ENCODE measurements at regions not wholly inside any gene's neighbourhood (a gene's known extent, or its start where the extent isn't known, plus 50 kb on each side); places are given as distances from the start of the nearest gene placed in this dataset.
"Not testable (repeated sequence)": the region's sequence is repeated elsewhere in the genome, so short reads cannot be mapped to it uniquely, and the experiment has no call there.

DNA sequence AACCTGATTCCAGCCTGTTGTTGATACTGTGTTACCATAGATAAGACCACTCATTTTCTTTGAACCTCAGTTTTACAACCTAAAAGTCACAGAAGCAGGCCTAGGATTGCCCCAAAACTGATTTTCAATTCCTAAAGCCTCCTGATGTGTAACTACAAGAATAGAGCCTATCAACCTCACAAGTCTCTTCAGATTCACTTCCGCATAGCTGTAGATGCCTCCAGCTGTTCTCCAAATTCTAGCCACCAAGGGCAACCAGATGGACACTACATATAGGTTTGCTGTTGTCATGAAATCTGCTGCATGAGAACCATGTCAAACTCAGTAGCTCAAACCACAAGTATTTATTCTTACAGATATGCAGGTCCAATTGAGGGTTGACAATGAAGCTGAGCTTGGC lies 143.5 kb downstream of the SPATA31D1 start:
- no peaks in the 10 kb centered on the region for H3K4me1 ChIP-seq (ENCODE audit: control insufficient read depth, low read length)
- H3K27me3 ChIP-seq (ENCODE audit: control insufficient read depth, low read length) = no peaks in the 10 kb centered on the region
- H3K4me3 ChIP-seq (ENCODE audit: low read length) = no peak overlapping the region
- H3F3A ChIP-seq (ENCODE audit: control insufficient read depth, insufficient read depth) = no peaks in the 10 kb centered on the region
- no peaks in the 10 kb centered on the region for H3K9me3 ChIP-seq (ENCODE audit: control insufficient read depth, insufficient read depth, low read length)
- H3K27ac ChIP-seq (ENCODE audit: low read depth, low read length) = no peak overlapping the region
- 0 out of 2 replicates have a peak, but pooled peaks cover 3% of the 10 kb centered on the region for H3K36me3 ChIP-seq (ENCODE audit: control insufficient read depth, low read length)
- H3K4me2 ChIP-seq (ENCODE audit: low read length) = no peak overlapping the region
- no peaks in the 10 kb centered on the region for H3K9me2 ChIP-seq (replicated peaks; ENCODE audit: control insufficient read depth, low read length)
- no peaks in the 10 kb centered on the region for H4K20me1 ChIP-seq (ENCODE audit: control insufficient read depth, insufficient read depth, low read depth, low read length)
- no peaks in the 10 kb centered on the region for H3K79me2 ChIP-seq (ENCODE audit: control insufficient read depth, low read length)
- TF ChIP-seq CTCF (IDR thresholded peaks at IDR 0.05; ENCODE audit: low read depth, low read length, poor library complexity, severe bottlenecking) (no peak), EZH2phosphoT487 (IDR thresholded peaks at IDR 0.05; ENCODE audit: borderline replicate concordance, low read length) (no peak)

DNA sequence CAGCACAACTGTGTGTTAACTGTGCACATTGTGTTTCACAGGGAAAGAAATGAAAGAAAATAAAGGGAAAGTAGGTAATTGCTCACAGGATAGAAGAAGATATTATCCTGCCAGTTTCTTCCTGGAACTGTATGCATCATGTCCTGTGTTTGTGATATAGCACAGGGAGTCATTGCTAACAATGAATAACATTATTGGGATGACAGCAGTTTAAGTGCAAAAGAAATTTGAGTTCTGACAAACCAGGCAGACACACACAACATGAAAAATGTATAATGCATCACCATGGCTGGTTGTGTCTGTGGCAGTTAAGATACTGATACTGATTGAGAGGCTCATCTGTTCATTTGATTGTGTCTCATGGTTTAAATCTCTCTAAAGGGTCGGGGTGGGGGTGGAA lies 145.4 kb downstream of the SPATA31D1 start:
- Histone ChIP-seq H4K20me1 (ENCODE audit: control insufficient read depth, insufficient read depth, low read depth, low read length) (no peaks in the 10 kb centered on the region), H3K36me3 (ENCODE audit: control insufficient read depth, low read length) (no peaks in the 10 kb centered on the region), H3F3A (ENCODE audit: control insufficient read depth, insufficient read depth) (no peaks in the 10 kb centered on the region), H3K4me3 (ENCODE audit: low read length) (no peak overlapping the region), H3K27me3 (ENCODE audit: control insufficient read depth, low read length) (no peaks in the 10 kb centered on the region), H3K79me2 (ENCODE audit: control insufficient read depth, low read length) (no peaks in the 10 kb centered on the region), H3K27ac (ENCODE audit: low read depth, low read length) (no peak overlapping the region), H3K4me2 (ENCODE audit: low read length) (no peak overlapping the region), H3K9me3 (ENCODE audit: control insufficient read depth, insufficient read depth, low read length) (no peaks in the 10 kb centered on the region), H3K9me2 (replicated peaks; ENCODE audit: control insufficient read depth, low read length) (no peaks in the 10 kb centered on the region), H3K4me1 (ENCODE audit: control insufficient read depth, low read length) (no peaks in the 10 kb centered on the region)
- TF ChIP-seq CTCF (IDR thresholded peaks at IDR 0.05; ENCODE audit: low read depth, low read length, poor library complexity, severe bottlenecking) = no peak
- TF ChIP-seq EZH2phosphoT487 (IDR thresholded peaks at IDR 0.05; ENCODE audit: borderline replicate concordance, low read length) = no peak

DNA sequence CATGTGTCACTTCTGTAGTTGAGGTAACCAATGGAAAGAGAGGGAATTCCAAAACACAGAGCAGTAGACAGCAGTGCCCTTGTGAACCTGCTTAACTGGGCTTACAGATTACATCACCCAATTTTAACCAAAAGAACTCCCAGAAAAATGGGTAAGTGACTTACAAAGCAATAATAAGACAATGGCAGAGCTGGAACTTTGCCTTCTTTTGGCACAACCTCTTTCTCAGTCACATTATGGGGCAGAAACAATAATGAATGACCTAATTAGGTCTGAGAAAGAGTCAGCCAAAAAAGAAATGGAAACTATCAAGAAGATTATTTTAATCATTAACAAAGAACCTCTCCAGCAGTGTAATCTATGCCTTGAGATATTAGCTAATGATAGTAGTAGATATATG lies 146.5 kb downstream of the SPATA31D1 start:
- no peak overlapping the region for H3K4me3 ChIP-seq (ENCODE audit: low read length)
- TF ChIP-seq EZH2phosphoT487 (IDR thresholded peaks at IDR 0.05; ENCODE audit: borderline replicate concordance, low read length) (no peak), CTCF (IDR thresholded peaks at IDR 0.05; ENCODE audit: low read depth, low read length, poor library complexity, severe bottlenecking) (no peak)
- H3F3A ChIP-seq (ENCODE audit: control insufficient read depth, insufficient read depth) = no peaks in the 10 kb centered on the region
- no peaks in the 10 kb centered on the region for H3K9me2 ChIP-seq (replicated peaks; ENCODE audit: control insufficient read depth, low read length)
- no peaks in the 10 kb centered on the region for H3K36me3 ChIP-seq (ENCODE audit: control insufficient read depth, low read length)
- no peak overlapping the region for H3K27ac ChIP-seq (ENCODE audit: low read depth, low read length)
- H3K4me2 ChIP-seq (ENCODE audit: low read length) = no peak overlapping the region
- H3K4me1 ChIP-seq (ENCODE audit: control insufficient read depth, low read length) = no peaks in the 10 kb centered on the region
- H3K27me3 ChIP-seq (ENCODE audit: control insufficient read depth, low read length) = no peaks in the 10 kb centered on the region
- no peaks in the 10 kb centered on the region for H3K79me2 ChIP-seq (ENCODE audit: control insufficient read depth, low read length)
- H3K9me3 ChIP-seq (ENCODE audit: control insufficient read depth, insufficient read depth, low read length) = no peaks in the 10 kb centered on the region
- H4K20me1 ChIP-seq (ENCODE audit: control insufficient read depth, insufficient read depth, low read depth, low read length) = no peaks in the 10 kb centered on the region

DNA sequence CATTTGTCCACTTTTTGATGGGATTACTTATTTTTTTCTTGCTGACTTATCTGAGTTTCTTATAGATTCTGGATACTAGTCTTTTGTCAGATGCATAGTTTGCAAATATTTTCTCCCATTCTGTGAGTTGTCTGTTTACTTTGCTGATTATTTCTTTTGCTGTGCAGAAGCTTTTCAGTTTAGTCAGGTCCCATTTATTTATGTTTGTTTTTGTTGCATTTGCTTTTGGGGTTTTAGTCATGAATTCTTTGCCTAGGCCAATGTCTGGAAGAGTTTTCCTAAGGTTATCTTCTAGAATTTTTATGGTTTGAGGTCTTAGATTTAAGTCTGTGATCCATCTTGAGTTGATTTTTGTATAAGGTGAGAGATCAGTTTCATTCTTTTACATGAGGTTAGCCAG lies 149.5 kb downstream of the SPATA31D1 start:
- H3K27ac ChIP-seq (ENCODE audit: low read depth, low read length); H3K9me2 ChIP-seq (replicated peaks; ENCODE audit: control insufficient read depth, low read length); H3K36me3 ChIP-seq (ENCODE audit: control insufficient read depth, low read length); H3K9me3 ChIP-seq (ENCODE audit: control insufficient read depth, insufficient read depth, low read length); H3K27me3 ChIP-seq (ENCODE audit: control insufficient read depth, low read length); H4K20me1 ChIP-seq (ENCODE audit: control insufficient read depth, insufficient read depth, low read depth, low read length); H3K4me3 ChIP-seq (ENCODE audit: low read length); H3F3A ChIP-seq (ENCODE audit: control insufficient read depth, insufficient read depth); H3K4me2 ChIP-seq (ENCODE audit: low read length); H3K79me2 ChIP-seq (ENCODE audit: control insufficient read depth, low read length); H3K4me1 ChIP-seq (ENCODE audit: control insufficient read depth, low read length): not testable (repeated sequence)

Measured in DOHH2 (cell line).